ENCODE measurements at regions not wholly inside any gene's neighbourhood (a gene's known extent, or its start where the extent isn't known, plus 50 kb on each side); places are given as distances from the start of the nearest gene placed in this dataset.

DNA sequence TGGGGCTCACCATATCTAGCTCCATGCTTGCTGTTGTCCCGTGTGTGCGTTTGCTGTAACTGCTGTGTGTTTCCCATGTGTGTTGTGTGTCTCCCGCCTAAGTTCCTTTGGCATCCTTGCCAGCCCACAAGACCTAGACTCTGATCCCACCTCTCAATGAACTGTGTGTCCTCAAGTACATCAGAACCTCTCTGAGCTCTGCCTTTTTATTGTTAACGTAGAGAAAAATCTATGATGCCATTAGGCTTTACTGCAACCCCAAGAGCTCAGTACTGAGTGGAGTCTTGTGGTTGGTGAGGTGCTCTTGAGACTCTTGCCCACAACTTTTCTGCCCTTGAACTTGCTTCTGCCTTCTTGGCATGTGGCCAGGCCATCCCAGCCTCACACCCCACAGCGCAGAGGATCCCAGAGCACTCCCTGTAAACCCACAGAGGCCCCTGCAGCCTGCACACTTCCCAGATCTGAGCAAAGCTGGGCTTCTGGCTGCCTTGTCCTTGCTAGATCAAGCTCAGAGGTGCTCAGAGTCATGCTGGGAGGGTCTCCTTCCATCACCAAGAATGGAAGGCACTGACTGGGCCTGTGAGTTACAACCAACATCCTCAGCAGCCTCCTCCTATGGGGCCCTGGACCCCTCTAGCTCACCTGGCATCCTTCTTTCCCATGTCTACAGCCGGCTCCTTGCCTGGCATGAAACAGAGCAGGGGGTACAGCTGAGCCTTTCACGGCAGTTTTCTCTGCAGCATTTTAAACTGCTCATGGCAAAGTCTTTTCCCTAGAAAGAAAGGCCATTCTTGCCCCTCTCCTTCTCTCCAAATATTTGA, 643.4 kb downstream of the ACTR3B start:
- TF ChIP-seq, protein P1, sequence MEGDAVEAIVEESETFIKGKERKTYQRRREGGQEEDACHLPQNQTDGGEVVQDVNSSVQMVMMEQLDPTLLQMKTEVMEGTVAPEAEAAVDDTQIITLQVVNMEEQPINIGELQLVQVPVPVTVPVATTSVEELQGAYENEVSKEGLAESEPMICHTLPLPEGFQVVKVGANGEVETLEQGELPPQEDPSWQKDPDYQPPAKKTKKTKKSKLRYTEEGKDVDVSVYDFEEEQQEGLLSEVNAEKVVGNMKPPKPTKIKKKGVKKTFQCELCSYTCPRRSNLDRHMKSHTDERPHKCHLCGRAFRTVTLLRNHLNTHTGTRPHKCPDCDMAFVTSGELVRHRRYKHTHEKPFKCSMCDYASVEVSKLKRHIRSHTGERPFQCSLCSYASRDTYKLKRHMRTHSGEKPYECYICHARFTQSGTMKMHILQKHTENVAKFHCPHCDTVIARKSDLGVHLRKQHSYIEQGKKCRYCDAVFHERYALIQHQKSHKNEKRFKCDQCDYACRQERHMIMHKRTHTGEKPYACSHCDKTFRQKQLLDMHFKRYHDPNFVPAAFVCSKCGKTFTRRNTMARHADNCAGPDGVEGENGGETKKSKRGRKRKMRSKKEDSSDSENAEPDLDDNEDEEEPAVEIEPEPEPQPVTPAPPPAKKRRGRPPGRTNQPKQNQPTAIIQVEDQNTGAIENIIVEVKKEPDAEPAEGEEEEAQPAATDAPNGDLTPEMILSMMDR (IDR thresholded peaks at IDR 0.05; ENCODE audit: insufficient read depth, low read depth, low read length) = no peak

DNA sequence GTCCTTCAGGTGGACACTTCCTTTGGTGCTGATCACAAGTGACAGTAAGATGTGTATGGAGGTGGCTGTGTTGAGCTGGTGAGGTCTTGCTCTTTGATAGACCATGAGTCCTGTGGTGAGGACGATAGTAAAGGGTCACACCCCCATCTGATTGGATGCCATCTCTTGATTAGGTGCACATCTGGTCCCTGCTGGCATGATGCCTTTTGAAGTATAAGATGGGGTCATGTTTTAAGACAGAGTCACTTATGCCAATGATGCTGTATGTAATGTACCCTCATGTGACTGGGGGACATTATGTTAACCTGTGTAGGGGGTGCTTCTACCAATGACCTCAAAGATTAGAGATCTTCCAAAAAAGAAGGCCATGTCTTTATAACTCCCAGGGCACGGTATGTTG, 644.6 kb downstream of the ACTR3B start:
- Histone ChIP-seq H3K4me3 (ENCODE audit: low read depth, low read length) (no peak overlapping the region), H3K36me3 (ENCODE audit: control insufficient read depth, insufficient read depth, low read length) (no peaks in the 10 kb centered on the region), H3K27me3 (ENCODE audit: control insufficient read depth, insufficient read depth, low read length) (no peaks in the 10 kb centered on the region)
- POLR2A ChIA-PET = no interaction called here
- TF ChIP-seq, protein P1 (IDR thresholded peaks at IDR 0.05; ENCODE audit: insufficient read depth, low read depth, low read length) = no peak
- CTCF ChIA-PET = no interaction called here
- no peak for DNase-seq (ENCODE audit: low read depth)

More for the DNA sequence above, 643.4 kb downstream of the ACTR3B start:
- DNase-seq (ENCODE audit: low read depth) = no peak
- CTCF ChIA-PET = no interaction called here
- no peaks in the 10 kb centered on the region for H3K36me3 ChIP-seq (ENCODE audit: control insufficient read depth, insufficient read depth, low read length)
- POLR2A ChIA-PET = no interaction called here
- no peak overlapping the region for H3K4me3 ChIP-seq (ENCODE audit: low read depth, low read length)
- H3K27me3 ChIP-seq (ENCODE audit: control insufficient read depth, insufficient read depth, low read length) = no peaks in the 10 kb centered on the region

DNA sequence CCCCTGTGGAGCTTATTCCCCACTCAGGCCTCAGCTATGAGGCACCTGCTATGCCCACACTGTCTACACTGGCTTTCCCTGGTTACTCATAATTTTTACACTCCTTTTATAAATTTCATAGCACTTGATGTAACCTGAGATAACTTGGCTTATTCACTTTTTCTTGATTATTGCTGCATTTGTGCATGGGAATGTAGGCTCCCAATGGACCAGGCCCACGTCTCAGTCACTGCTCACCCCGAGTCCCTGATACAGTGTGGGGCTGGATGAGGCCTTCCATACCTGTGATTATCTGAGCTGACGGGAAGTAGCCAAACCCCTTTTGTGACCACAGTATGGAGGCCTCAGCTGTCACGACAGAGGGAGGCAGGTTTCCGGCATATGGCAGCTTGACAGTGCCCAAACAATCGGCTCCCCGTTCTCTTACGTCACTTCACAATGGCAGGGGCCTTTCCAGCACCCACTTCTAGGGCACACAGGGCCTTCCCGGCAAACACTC, 645.3 kb downstream of the ACTR3B start:
- ChIA-PET POLR2A (no interaction called here), CTCF (no interaction called here)
- TF ChIP-seq, protein P1 (IDR thresholded peaks at IDR 0.05; ENCODE audit: insufficient read depth, low read depth, low read length) = no peak

DNA sequence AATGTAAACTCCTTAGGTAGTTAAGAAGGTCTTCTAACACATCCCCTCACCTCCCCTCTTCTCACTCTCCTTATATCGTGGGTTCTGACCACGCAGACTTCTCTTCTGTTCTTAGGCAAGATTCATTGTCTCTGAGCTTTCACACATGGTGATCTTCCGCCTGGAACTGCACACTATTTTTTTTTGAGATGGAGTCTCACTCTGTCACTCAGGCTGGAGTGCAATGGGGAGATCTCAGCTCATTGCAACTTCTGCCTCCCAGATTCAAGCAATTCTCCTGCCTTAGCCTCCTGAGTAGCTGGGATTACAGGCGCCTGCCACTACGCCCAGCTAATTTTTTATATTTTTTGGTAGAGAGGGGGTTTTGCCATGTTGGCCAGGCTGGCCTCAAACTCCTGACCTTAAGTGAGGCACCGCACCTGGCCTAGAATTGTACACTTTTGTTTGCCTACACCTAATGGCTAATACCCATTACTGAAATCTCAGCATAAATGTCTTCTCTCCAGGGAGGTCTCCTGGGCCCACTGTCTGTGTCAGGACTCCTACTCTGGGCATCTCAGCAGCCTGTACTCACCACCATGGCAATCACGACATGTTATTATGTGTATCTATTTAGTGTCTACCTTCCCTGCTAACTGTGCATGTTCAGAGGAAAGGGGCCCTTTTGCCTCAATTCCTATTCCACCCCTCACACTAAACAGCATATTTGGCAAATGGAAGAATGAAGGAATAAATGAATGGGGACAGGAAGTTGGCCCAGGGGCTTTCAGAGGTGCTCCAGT, 646.3 kb upstream of the DPP6 start:
- Histone ChIP-seq H3K4me3 (ENCODE audit: low read depth, low read length) (no peak overlapping the region), H3K36me3 (ENCODE audit: control insufficient read depth, insufficient read depth, low read length) (no peaks in the 10 kb centered on the region), H3K27me3 (ENCODE audit: control insufficient read depth, insufficient read depth, low read length) (no peaks in the 10 kb centered on the region)
- DNase-seq (ENCODE audit: low read depth) = no peak
- ChIA-PET CTCF (no interaction called here), POLR2A (no interaction called here)
- TF ChIP-seq, protein P1 (IDR thresholded peaks at IDR 0.05; ENCODE audit: insufficient read depth, low read depth, low read length) = no peak

More for the DNA sequence above, 645.3 kb downstream of the ACTR3B start:
- no peak for DNase-seq (ENCODE audit: low read depth)
- Histone ChIP-seq H3K27me3 (ENCODE audit: control insufficient read depth, insufficient read depth, low read length) (no peaks in the 10 kb centered on the region), H3K36me3 (ENCODE audit: control insufficient read depth, insufficient read depth, low read length) (no peaks in the 10 kb centered on the region), H3K4me3 (ENCODE audit: low read depth, low read length) (no peak overlapping the region)

DNA sequence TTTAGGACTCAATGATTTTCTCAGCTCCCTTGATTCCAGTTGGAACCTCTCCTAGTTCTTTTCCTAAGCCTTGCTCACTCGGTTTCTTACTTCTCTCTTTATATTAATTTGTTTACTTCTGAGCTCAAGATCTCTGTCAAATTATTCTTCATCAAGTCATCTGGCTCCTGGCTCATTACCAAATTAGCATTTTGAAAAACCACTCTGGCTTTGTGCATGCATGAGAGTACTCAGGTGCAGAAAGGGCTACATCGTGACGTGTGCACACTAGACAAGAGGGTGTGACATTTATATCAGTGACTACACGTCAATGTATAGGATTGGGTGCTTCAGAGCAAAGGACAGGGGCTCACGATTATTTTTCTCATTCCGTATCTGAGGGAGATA, 645.7 kb upstream of the DPP6 start:
- H3K27me3 ChIP-seq (ENCODE audit: control insufficient read depth, insufficient read depth, low read length) = no peaks in the 10 kb centered on the region
- no peak overlapping the region for H3K4me3 ChIP-seq (ENCODE audit: low read depth, low read length)
- ChIA-PET POLR2A (no interaction called here), CTCF (no interaction called here)
- DNase-seq (ENCODE audit: low read depth) = no peak
- H3K36me3 ChIP-seq (ENCODE audit: control insufficient read depth, insufficient read depth, low read length) = no peaks in the 10 kb centered on the region
- TF ChIP-seq, protein P1 (IDR thresholded peaks at IDR 0.05; ENCODE audit: insufficient read depth, low read depth, low read length) = no peak

All from BJ (cell line).